Parathyroid adenoma (tissue), 2 donors: ENCODE measurements at regions not wholly inside any gene's neighbourhood (a gene's known extent, or its start where the extent isn't known, plus 50 kb on each side); places are given as distances from the start of the nearest gene placed in this dataset.
"Not testable (repeated sequence)": the region's sequence is repeated elsewhere in the genome, so short reads cannot be mapped to it uniquely, and the experiment has no call there.

Experiments
- H2AFZ ChIP-seq: fragments of 300-600 bp; sonication (generic); one replicate; pipeline ENCODE4 v1.7.0; 2017; ENCODE audit warnings: antibody characterized with exemption, mild to moderate bottlenecking
- H3K27ac ChIP-seq: fragments of 300-600 bp; sonication (generic); one replicate; pipeline ENCODE4 v1.7.0; 2017
- H3K27me3 ChIP-seq: fragments of 300-600 bp; sonication (generic); one replicate; pipeline ENCODE4 v1.7.0; 2017; ENCODE audit warnings: low read length; ENCODE audit not compliant: control insufficient read depth, insufficient read depth
- H3K36me3 ChIP-seq: fragments of 300-600 bp; sonication (generic); one replicate; pipeline ENCODE4 v1.7.0; 2017; ENCODE audit warnings: low read length; ENCODE audit not compliant: control insufficient read depth, insufficient read depth
- H3K4me1 ChIP-seq: fragments of 300-600 bp; sonication (generic); one replicate; pipeline ENCODE4 v1.7.0; 2017; ENCODE audit warnings: control low read depth
- H3K4me2 ChIP-seq: fragments of 300-600 bp; sonication (generic); one replicate; pipeline ENCODE4 v1.7.0; 2017; ENCODE audit warnings: low read length
- H3K4me3 ChIP-seq: fragments of 300-600 bp; sonication (generic); one replicate; pipeline ENCODE4 v1.7.0; 2017; ENCODE audit warnings: low read depth, low read length
- H3K79me2 ChIP-seq: fragments of 300-600 bp; sonication (generic); one replicate; pipeline ENCODE4 v1.7.0; 2017; ENCODE audit warnings: control low read depth
- H3K9ac ChIP-seq: fragments of 300-600 bp; sonication (generic); one replicate; pipeline ENCODE4 v1.7.0; 2017; ENCODE audit warnings: mild to moderate bottlenecking
- H3K9me3 ChIP-seq: fragments of 300-600 bp; sonication (generic); one replicate; pipeline ENCODE4 v1.7.0; 2017; ENCODE audit warnings: low read length; ENCODE audit not compliant: control insufficient read depth
- TF ChIP-seq, protein P1 (sequence below): fragments of 300-600 bp; sonication (generic); IDR thresholded peaks from one replicate; pipeline ENCODE4 v1.7.0; 2017; ENCODE audit warnings: antibody characterized with exemption, mild to moderate bottlenecking
- donor health status: primary hyperparathyroidism.

DNA sequence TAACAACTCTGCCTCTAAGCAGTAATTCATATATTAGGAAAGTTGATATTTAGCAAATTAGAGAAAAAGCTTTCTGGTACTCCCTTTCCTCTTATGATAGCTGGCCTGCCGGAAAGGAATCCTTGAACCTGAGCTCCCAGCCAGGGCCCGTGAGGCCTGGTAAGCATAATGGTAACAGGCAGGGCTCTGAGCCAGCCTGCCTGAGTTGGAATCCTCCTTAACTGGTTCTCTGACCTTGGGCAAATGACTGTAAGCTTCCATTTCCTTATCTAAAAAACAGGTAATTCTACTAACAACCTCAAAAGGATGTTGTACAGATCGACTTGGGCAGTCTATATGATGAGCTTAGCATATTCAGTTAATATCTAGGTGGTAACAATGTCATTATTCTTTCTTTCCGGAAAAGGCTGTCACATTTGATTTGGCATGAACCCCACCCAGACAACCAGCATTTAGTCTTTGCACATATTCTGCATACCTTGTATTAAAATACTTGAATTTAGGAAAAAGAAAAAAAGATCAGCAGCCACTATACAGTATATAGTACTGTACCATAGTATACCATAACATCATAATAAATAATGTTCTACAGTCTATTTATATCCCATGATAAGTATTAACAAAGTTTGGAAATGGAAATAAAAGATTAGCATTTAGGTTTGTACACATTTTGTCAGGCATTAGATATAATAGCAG is 55.7 kb upstream of the MAP3K1 start:
- Histone ChIP-seq H3K27me3 (no peaks in the 10 kb centered on the region), H2AFZ (peak overlapping the region; percentile 68), H3K36me3 (no peaks in the 10 kb centered on the region), H3K4me2 (no peak overlapping the region), H3K4me1 (peaks cover 30% of the 10 kb centered on the region), H3K27ac (no peak overlapping the region), H3K9me3 (no peaks in the 10 kb centered on the region), H3K4me3 (no peak overlapping the region), H3K79me2 (no peaks in the 10 kb centered on the region), H3K9ac (no peak overlapping the region)
- TF ChIP-seq, protein P1, sequence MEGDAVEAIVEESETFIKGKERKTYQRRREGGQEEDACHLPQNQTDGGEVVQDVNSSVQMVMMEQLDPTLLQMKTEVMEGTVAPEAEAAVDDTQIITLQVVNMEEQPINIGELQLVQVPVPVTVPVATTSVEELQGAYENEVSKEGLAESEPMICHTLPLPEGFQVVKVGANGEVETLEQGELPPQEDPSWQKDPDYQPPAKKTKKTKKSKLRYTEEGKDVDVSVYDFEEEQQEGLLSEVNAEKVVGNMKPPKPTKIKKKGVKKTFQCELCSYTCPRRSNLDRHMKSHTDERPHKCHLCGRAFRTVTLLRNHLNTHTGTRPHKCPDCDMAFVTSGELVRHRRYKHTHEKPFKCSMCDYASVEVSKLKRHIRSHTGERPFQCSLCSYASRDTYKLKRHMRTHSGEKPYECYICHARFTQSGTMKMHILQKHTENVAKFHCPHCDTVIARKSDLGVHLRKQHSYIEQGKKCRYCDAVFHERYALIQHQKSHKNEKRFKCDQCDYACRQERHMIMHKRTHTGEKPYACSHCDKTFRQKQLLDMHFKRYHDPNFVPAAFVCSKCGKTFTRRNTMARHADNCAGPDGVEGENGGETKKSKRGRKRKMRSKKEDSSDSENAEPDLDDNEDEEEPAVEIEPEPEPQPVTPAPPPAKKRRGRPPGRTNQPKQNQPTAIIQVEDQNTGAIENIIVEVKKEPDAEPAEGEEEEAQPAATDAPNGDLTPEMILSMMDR: no peak

DNA sequence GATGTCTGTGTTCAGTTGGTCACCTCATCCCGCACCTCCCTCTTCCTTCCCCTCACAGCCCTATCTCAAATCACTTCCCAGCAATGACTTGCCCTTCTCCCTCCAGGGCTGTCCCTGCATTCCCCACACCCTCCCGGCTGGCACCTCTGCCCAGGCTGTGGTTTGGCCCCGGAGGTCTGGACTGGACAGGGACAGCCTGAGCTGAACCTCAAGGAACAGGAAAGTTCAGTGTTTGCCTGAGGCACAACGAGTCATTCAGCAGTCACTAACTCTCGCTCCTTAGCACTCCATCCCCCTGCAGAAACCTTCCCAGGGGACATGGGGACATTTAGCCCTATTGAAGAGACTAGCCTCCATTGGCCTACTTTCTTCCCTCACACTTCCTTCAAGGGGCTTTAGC is 58.3 kb upstream of the MAP3K1 start:
- H3K9ac ChIP-seq: no peak overlapping the region
- peaks cover 13% of the 10 kb centered on the region for H3K4me1 ChIP-seq
- H2AFZ ChIP-seq: no peak overlapping the region
- no peak overlapping the region for H3K27ac ChIP-seq
- no peaks in the 10 kb centered on the region for H3K9me3 ChIP-seq
- H3K27me3 ChIP-seq: no peaks in the 10 kb centered on the region
- H3K4me3 ChIP-seq: no peak overlapping the region
- H3K4me2 ChIP-seq: no peak overlapping the region
- TF ChIP-seq, protein P1: no peak
- H3K36me3 ChIP-seq: no peaks in the 10 kb centered on the region
- H3K79me2 ChIP-seq: no peaks in the 10 kb centered on the region

GRCh38 chr5:56755036-56755555 is 60.3 kb upstream of the MAP3K1 start:
- H3K9ac ChIP-seq: no peak overlapping the region
- no peaks in the 10 kb centered on the region for H3K79me2 ChIP-seq
- no peaks in the 10 kb centered on the region for H3K36me3 ChIP-seq
- TF ChIP-seq, protein P1: no peak
- no peak overlapping the region for H3K4me3 ChIP-seq
- peaks cover 8% of the 10 kb centered on the region for H3K4me1 ChIP-seq
- no peak overlapping the region for H3K4me2 ChIP-seq
- no peak overlapping the region for H3K27ac ChIP-seq
- H3K9me3 ChIP-seq: no peaks in the 10 kb centered on the region
- no peaks in the 10 kb centered on the region for H3K27me3 ChIP-seq
- no peak overlapping the region for H2AFZ ChIP-seq

- H3K27ac ChIP-seq, H3K9ac ChIP-seq, H3K79me2 ChIP-seq, H2AFZ ChIP-seq, H3K4me2 ChIP-seq, H3K4me1 ChIP-seq, H3K36me3 ChIP-seq, H3K9me3 ChIP-seq, H3K4me3 ChIP-seq, H3K27me3 ChIP-seq: not testable (repeated sequence)
These were observed 61.8 kb upstream of the MAP3K1 start for GRCh38 chr5:56753588-56753987.

DNA sequence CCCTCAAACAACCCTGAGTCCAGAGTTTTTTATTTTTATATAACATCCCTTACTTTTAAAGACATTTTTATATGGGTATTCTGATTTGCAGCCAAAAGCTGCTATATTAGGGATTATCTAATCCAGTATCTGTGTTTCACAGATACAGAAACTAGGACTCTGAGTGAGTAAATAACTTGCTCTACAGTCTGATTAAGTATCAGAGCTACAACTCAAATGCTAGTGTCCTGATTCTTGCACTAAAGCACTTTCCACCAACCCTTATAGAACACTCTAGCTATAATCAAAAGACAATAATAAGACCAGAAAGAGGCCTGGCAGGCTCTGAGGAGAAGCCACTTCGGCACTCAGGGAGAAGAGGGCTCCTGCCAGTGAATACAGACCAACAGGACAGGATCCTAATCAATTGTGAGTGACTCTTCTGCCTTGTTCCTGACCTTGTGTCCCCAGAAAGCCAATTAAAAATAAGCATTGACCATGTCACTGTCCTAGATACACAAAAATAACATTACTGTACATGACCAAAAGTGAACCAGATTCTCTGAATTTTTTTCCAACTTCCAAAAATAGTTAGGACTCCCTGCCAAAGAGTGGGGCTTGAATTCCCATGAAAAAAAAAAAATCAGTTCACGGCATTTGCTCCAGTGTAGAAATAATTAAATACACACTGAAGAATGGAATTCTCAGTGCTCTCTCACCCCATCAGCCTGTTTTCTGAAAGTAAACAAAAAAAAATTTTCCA is 63.6 kb upstream of the MAP3K1 start:
- H3K36me3 ChIP-seq: no peaks in the 10 kb centered on the region
- no peaks in the 10 kb centered on the region for H3K27me3 ChIP-seq
- H3K9ac ChIP-seq: no peak overlapping the region
- H3K4me1 ChIP-seq: no peaks in the 10 kb centered on the region
- no peak overlapping the region for H3K4me2 ChIP-seq
- H3K9me3 ChIP-seq: no peaks in the 10 kb centered on the region
- no peak overlapping the region for H2AFZ ChIP-seq
- TF ChIP-seq, protein P1: no peak
- no peaks in the 10 kb centered on the region for H3K79me2 ChIP-seq
- H3K4me3 ChIP-seq: no peak overlapping the region
- H3K27ac ChIP-seq: no peak overlapping the region
